ENCODE measurements at regions not wholly inside any gene's neighbourhood (a gene's known extent, or its start where the extent isn't known, plus 50 kb on each side); places are given as distances from the start of the nearest gene placed in this dataset.
A peak's percentile ranks its signal among the peaks of the same experiment; 100 is the strongest.

- TF ChIP-seq CTCF (IDR thresholded peaks at IDR 0.05; ENCODE audit: low read depth, low read length) (peak; percentile 71), EZH2phosphoT487 (IDR thresholded peaks at IDR 0.05; ENCODE audit: low read depth) (no peak)
Observed at GRCh38 chr12:132413931-132414588, 75.9 kb upstream of the FBRSL1 start.
